Fibroblast of skin of scalp (primary cell): ENCODE measurements at regions not wholly inside any gene's neighbourhood (a gene's known extent, or its start where the extent isn't known, plus 50 kb on each side); places are given as distances from the start of the nearest gene placed in this dataset.

ENCODE experiments used
- DNase-seq: peaks from one replicate; pipeline ENCODE4 v3.0.0-alpha.2; 2013

GRCh38 chr6:16974704-16975359 lies 127.0 kb upstream of the STMND1 start:
- no peak for DNase-seq

- DNase-seq: peak; percentile 38
Measured at GRCh38 chr6:16974387-16974673, 127.5 kb upstream of the STMND1 start.

- DNase-seq: no peak
Measured at GRCh38 chr6:16973545-16974386, 128.1 kb upstream of the STMND1 start.

- DNase-seq: no peak
Measured at GRCh38 chr6:16973051-16973450, 128.8 kb upstream of the STMND1 start.

GRCh38 chr6:16972535-16972934 lies 129.3 kb upstream of the STMND1 start:
- no peak for DNase-seq

GRCh38 chr6:16969699-16970655 lies 131.9 kb upstream of the STMND1 start:
- no peak for DNase-seq

- no peak for DNase-seq
Measured at GRCh38 chr6:16968101-16968500, 133.7 kb upstream of the STMND1 start.

- DNase-seq: no peak
Measured at GRCh38 chr6:16967470-16967817, 134.4 kb upstream of the STMND1 start.

GRCh38 chr6:16966791-16967469 lies 134.9 kb upstream of the STMND1 start:
- peak; percentile 40 for DNase-seq

GRCh38 chr6:16965689-16966088 lies 136.2 kb upstream of the STMND1 start:
- DNase-seq: peak; percentile 33

- peak; percentile 77 for DNase-seq
Measured at GRCh38 chr6:16964553-16965499, 137.0 kb upstream of the STMND1 start.

GRCh38 chr6:16961577-16961976 lies 140.3 kb upstream of the STMND1 start:
- peak; percentile 55 for DNase-seq

GRCh38 chr6:16959789-16960188 lies 142.1 kb upstream of the STMND1 start:
- DNase-seq: no peak

GRCh38 chr6:16956361-16956760 lies 145.5 kb upstream of the STMND1 start:
- no peak for DNase-seq

- no peak for DNase-seq
Measured at GRCh38 chr6:16955899-16956298, 146.0 kb upstream of the STMND1 start.

- no peak for DNase-seq
Measured at GRCh38 chr6:16953905-16954304, 147.9 kb upstream of the STMND1 start.

GRCh38 chr6:16953446-16953845 lies 148.4 kb upstream of the STMND1 start:
- no peak for DNase-seq

- no peak for DNase-seq
Measured at GRCh38 chr6:16950825-16951495, 150.9 kb upstream of the STMND1 start.

GRCh38 chr6:16950302-16950701 lies 151.5 kb upstream of the STMND1 start:
- peak; percentile 47 for DNase-seq

- peak; percentile 91 for DNase-seq
Measured at GRCh38 chr6:16949716-16950115, 152.1 kb upstream of the STMND1 start.

GRCh38 chr6:16948396-16948795 lies 153.5 kb upstream of the STMND1 start:
- DNase-seq: no peak
